Omental fat pad (tissue), 3 donors: ENCODE measurements at regions not wholly inside any gene's neighbourhood (a gene's known extent, or its start where the extent isn't known, plus 50 kb on each side); places are given as distances from the start of the nearest gene placed in this dataset.

Source experiments
- ATAC-seq: fragments of 150-250 bp; one replicate; pipeline ENCODE4 v1.9.1; 2016; ENCODE audit warnings: mild to moderate bottlenecking, moderate library complexity; ENCODE audit not compliant: low FRiP score
- DNase-seq: peaks from one replicate; pipeline ENCODE4 v3.0.0-alpha.2; 2019; ENCODE audit warnings: low spot score
- CTCF ChIP-seq, 3 donors: fragments of 450-650 bp; IDR thresholded peaks; one replicate each; pipeline ENCODE4 v1.5.1; 2016 to 2017; ENCODE audit warnings: antibody characterized with exemption in 3 of 3, mild to moderate bottlenecking in 3 of 3, moderate library complexity in 2 of 3

- TF ChIP-seq CTCF (IDR thresholded peaks at IDR 0.05), result no peak
- no peak for DNase-seq
- no peak for ATAC-seq
Observed at GRCh38 chr11:80393210-80393609, 952.4 kb upstream of the TENM4 start.

GRCh38 chr11:80390505-80390904 is 949.7 kb upstream of the TENM4 start:
- ATAC-seq (no peak), DNase-seq (no peak)
- TF ChIP-seq CTCF (IDR thresholded peaks at IDR 0.05), result no peak

- no peak for DNase-seq
- no peak for TF ChIP-seq CTCF (IDR thresholded peaks at IDR 0.05)
- ATAC-seq, result no peak
Observed at GRCh38 chr11:80388536-80388935, 947.7 kb upstream of the TENM4 start.

- no peak for ATAC-seq
- TF ChIP-seq CTCF (IDR thresholded peaks at IDR 0.05), result no peak
Observed at GRCh38 chr11:80388130-80388529, 947.3 kb upstream of the TENM4 start.

GRCh38 chr11:80383655-80384054 is 942.8 kb upstream of the TENM4 start:
- TF ChIP-seq CTCF (IDR thresholded peaks at IDR 0.05), result no peak
- no peak for DNase-seq
- ATAC-seq, result no peak

More at GRCh38 chr11:80388130-80388529, 947.3 kb upstream of the TENM4 start:
- no peak for DNase-seq

GRCh38 chr11:80379620-80380278 is 938.9 kb upstream of the TENM4 start:
- no peak for TF ChIP-seq CTCF (IDR thresholded peaks at IDR 0.05)
- ATAC-seq (no peak), DNase-seq (no peak)

GRCh38 chr11:80371931-80372330 is 931.1 kb upstream of the TENM4 start:
- ATAC-seq (no peak), DNase-seq (no peak)
- TF ChIP-seq CTCF (IDR thresholded peaks at IDR 0.05), result no peak
